ENCODE measurements at regions not wholly inside any gene's neighbourhood (a gene's known extent, or its start where the extent isn't known, plus 50 kb on each side); places are given as distances from the start of the nearest gene placed in this dataset.

DNA sequence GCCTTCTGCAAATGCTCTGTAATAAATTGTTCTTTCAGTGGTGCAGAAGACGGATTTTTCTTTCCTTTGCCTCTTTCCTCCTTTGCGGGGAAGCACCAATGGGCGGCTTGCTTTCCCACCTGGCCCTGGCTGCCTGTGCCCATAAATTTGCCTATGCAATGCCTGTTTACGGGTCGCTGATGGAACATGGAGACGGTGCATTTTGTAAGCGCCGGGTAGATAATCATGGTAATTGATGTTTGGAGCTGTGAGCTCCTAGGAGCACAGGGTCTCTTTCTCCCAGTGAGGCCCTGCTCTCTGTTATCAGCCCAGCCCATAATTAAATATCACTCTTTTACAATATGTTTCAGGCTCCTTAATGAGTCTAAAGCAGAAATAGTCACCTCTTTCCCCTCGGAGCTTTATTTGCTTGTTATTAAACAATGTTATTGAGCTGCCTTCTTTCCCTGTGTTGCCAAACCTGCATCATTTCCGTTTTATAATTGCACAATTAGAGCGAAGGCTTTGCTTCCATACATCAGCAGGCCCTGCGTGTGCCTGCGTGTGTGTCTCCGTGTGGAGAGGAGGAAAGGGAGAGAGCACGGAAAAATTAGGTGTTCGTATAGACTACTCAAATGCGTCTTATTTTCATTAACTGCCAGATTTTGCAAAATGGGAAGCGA, 437.4 kb upstream of the POU3F3 start:
- TF ChIP-seq, protein P1, sequence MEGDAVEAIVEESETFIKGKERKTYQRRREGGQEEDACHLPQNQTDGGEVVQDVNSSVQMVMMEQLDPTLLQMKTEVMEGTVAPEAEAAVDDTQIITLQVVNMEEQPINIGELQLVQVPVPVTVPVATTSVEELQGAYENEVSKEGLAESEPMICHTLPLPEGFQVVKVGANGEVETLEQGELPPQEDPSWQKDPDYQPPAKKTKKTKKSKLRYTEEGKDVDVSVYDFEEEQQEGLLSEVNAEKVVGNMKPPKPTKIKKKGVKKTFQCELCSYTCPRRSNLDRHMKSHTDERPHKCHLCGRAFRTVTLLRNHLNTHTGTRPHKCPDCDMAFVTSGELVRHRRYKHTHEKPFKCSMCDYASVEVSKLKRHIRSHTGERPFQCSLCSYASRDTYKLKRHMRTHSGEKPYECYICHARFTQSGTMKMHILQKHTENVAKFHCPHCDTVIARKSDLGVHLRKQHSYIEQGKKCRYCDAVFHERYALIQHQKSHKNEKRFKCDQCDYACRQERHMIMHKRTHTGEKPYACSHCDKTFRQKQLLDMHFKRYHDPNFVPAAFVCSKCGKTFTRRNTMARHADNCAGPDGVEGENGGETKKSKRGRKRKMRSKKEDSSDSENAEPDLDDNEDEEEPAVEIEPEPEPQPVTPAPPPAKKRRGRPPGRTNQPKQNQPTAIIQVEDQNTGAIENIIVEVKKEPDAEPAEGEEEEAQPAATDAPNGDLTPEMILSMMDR (IDR thresholded peaks at IDR 0.05; ENCODE audit: borderline replicate concordance, insufficient read depth, low read depth, low read length): no peak
- H3K4me3 ChIP-seq (ENCODE audit: low read depth, low read length): no peak overlapping the region

DNA sequence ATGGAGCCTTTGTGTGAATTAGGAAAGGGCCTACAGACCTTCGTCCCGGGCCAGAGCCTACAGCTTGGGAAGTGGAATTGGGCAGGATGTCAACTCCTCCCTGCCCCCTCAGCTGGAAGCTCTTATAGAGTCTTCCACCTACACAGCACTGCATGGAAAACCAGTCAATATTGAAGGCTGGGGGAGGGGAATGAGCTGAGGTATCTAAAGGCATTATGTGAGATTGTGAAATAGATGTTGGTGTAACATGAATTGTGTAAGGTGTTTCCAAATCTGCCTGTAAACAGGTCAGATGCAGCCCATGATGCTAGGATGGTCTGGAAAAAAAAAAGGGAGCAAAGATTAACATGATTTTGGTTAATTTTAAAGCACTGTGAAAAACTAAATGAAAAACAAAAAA, 433.5 kb upstream of the POU3F3 start:
- TF ChIP-seq, protein P1 (IDR thresholded peaks at IDR 0.05; ENCODE audit: borderline replicate concordance, insufficient read depth, low read depth, low read length): no peak
- no peak overlapping the region for H3K4me3 ChIP-seq (ENCODE audit: low read depth, low read length)

DNA sequence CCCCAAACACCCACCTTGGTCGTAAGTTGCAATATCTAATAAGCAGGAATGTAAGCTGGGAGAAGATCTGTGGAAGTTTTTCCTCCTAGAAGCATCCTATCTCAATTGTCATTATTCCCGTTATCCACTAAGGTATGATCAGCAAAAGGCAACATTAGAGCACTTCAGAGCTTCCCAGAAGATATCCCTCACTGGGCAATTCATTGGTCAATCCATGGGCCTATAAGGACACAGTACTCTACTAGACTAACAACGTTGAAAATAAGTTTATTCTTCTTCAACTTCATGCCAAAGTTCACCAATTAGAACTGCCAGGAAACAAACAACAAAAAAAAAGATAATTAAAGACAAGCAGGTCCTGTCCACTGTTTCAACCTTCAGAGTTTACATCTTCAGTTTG, 433.0 kb upstream of the POU3F3 start:
- TF ChIP-seq, protein P1 (IDR thresholded peaks at IDR 0.05; ENCODE audit: borderline replicate concordance, insufficient read depth, low read depth, low read length): no peak
- no peak overlapping the region for H3K4me3 ChIP-seq (ENCODE audit: low read depth, low read length)

DNA sequence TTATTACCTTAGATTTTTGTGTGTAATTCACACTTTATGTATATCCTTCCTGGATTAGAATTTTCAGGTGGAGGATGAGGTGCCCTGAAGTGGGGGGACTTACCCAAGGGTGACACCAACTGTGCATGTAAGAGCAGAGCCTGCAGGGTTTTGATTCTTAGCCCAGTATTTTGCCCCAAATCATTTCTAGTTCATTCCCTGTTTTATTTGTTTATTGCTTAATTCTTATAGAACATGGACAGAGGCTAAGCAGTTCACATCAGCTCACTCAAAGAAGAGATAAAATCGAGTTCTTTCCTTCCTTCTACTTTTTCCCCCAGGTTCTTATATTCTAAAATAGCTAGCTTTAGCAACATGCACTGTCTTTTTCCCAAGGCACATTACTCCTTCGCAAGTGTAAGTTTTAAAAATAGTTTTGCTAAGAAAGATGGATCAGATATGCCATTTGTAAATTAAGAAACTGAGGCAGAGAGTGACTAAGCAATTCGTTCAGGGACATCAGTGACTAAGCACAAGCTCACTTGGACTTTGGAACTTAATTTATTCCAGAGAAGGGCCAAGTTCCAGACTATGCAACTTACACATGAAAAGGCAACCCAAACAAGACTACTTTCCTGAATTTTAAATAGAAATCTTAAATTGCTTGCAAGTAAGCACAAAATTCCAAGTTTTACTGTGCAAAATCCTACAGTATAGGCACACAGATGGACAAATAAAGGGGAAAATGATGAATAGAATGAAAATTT, 427.9 kb upstream of the POU3F3 start:
- no peak overlapping the region for H3K4me3 ChIP-seq (ENCODE audit: low read depth, low read length)
- TF ChIP-seq, protein P1 (IDR thresholded peaks at IDR 0.05; ENCODE audit: borderline replicate concordance, insufficient read depth, low read depth, low read length): no peak

DNA sequence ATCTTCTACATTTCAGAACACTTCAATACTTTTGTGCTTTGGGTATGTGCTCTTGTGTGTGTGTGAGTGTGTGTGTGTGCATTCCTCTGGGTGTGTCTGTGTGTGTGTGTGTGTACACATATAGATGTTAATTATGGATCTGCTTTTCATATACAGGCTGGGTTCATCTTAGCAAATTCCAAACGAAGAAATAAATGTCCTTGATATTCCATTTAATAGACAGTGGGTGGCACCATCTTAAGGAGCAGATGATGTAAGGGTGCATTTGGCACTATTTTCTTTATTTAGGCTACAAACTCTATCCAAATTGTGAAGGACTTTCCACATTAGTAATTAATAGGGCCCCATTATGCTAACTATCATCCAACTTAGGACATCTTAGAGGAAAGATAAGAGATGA, 425.8 kb upstream of the POU3F3 start:
- TF ChIP-seq, protein P1 (IDR thresholded peaks at IDR 0.05; ENCODE audit: borderline replicate concordance, insufficient read depth, low read depth, low read length): no peak
- no peak overlapping the region for H3K4me3 ChIP-seq (ENCODE audit: low read depth, low read length)

DNA sequence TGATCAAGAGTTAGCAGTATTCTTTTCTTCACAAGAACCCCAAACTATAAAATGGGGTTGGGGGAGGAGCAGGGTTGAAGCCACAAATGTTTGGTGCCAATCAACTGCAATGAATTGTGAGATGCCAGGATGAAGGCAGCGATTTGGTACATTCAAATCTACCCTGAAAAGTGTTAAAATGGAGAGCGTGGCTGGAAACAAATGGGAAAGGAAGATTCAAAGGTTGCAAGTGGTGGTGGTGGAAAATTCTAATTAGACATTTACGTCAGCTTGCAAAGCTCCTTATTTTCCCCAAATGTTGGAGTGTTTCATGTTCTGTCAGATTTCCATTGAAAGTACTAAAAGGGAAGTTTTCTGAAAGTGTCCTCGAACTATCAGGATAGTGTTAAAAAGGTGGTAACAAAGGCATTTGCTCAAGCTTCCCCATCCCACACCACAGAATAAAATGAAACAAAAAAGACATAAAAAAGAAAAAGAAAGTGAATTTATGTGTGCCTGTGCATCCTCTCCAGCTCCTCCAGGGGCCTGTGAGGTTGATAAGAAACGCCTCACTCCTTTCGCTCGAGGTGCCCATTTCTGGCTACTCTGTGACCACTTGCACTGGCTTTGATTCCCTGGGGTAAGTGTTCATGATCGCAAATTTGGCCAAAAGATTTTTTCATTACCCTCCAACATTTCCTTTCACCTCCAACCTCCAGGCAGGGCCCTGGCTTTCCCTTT, 424.1 kb upstream of the POU3F3 start:
- H3K4me3 ChIP-seq (ENCODE audit: low read depth, low read length): no peak overlapping the region

More for the DNA sequence above, 424.1 kb upstream of the POU3F3 start:
- TF ChIP-seq, protein P1 (IDR thresholded peaks at IDR 0.05; ENCODE audit: borderline replicate concordance, insufficient read depth, low read depth, low read length): no peak
